A549 (cell line): ENCODE measurements at regions not wholly inside any gene's neighbourhood (a gene's known extent, or its start where the extent isn't known, plus 50 kb on each side); places are given as distances from the start of the nearest gene placed in this dataset.

Experiments used
- ATAC-seq, 2 experiments: fragments of 200-7000 bp in 1 of 2; fragments of >200 bp in 1 of 2; cut with Nextera tagmentation in 1 of 2; cut with Tn5 transposase in 1 of 2; 3 replicates each; pipeline versions ENCODE4 v1.8.0 to v1.9.1; 2018 to 2020; ENCODE audit warnings: mild to moderate bottlenecking in 1 of 2, moderate library complexity in 1 of 2
- CTCF ChIA-PET: fragments of 300-600 bp; sonication (Branson Sonifier 250); formaldehyde crosslinking; extraction: SDS; loops from one replicate; lab custom pipeline; 2021; ENCODE audit warnings: antibody characterized with exemption, inconsistent platforms; lab: Yijun Ruan, JAX
- POLR2A ChIA-PET: fragments of 350-600 bp; formaldehyde crosslinking; extraction: SDS; loops from one replicate; lab custom pipeline; 2021; ENCODE audit warnings: antibody characterized with exemption, inconsistent platforms; lab: Yijun Ruan, JAX
- DNase-seq, 2 experiments: peaks; one replicate each; pipeline versions ENCODE4 v3.0.0 to v3.0.0-alpha.2; 2011 to 2016; ENCODE audit warnings: low read depth in 1 of 2, low spot score in 1 of 2
- FAIRE-seq: peaks from 2 replicates; lab custom pipeline; 2011; peaks lifted over from hg19 to GRCh38; lab: Jason Lieb, UNC
- H3K27ac ChIP-seq, 2 experiments: fragments of >200 bp; sonication (Bioruptor Twin); formaldehyde crosslinking; 3 replicates each; pipeline ENCODE4 v1.5.1; 2016 to 2017
- H3K4me1 ChIP-seq: fragments of >200 bp; sonication (Bioruptor Twin); formaldehyde crosslinking; 3 replicates; pipeline ENCODE4 v1.6.1; 2016
- H3K4me2 ChIP-seq: fragments of >200 bp; sonication (Bioruptor Twin); formaldehyde crosslinking; 3 replicates; pipeline ENCODE4 v1.6.1; 2016
- H3K4me3 ChIP-seq: fragments of >200 bp; sonication (Bioruptor Twin); formaldehyde crosslinking; 3 replicates; pipeline ENCODE4 v1.5.1; 2016
- H3K9me3 ChIP-seq: fragments of >200 bp; sonication (Bioruptor Twin); formaldehyde crosslinking; 3 replicates; pipeline ENCODE4 v1.6.1; 2016
- BCL3 ChIP-seq: fragments of >200 bp; sonication (Bioruptor Twin); formaldehyde crosslinking; IDR thresholded peaks from 3 replicates; pipeline ENCODE4 v1.6.1; 2016
- CHD2 ChIP-seq: fragments of 150-350 bp; IDR thresholded peaks from 2 replicates; pipeline ENCODE4 v1.6.1; 2014; ENCODE audit warnings: low read length; ENCODE audit not compliant: partially characterized antibody
- CTCF ChIP-seq: fragments of >200 bp; sonication (Bioruptor Twin); formaldehyde crosslinking; IDR thresholded peaks from 3 replicates; pipeline ENCODE4 v1.5.1; 2016
- EHF ChIP-seq: fragments of 250-450 bp; sonication (Bioruptor Pico); IDR thresholded peaks from 2 replicates; pipeline ENCODE4 v1.5.0; 2020; ENCODE audit warnings: mild to moderate bottlenecking
- EHMT2 ChIP-seq: fragments of 200-600 bp; sonication (generic); IDR thresholded peaks from 2 replicates; pipeline ENCODE4 v1.6.1; 2016; ENCODE audit warnings: antibody characterized with exemption, low read depth, mild to moderate bottlenecking, moderate library complexity
- FOSL2 ChIP-seq, 2 experiments: fragments of 450-650 bp in 1 of 2; fragments of >200 bp in 1 of 2; sonication (Bioruptor Twin) in 1 of 2; formaldehyde crosslinking; IDR thresholded peaks; 2 replicates each; pipeline versions ENCODE4 v1.5.0 to v1.6.1; 2016 to 2020; ENCODE audit warnings: mild to moderate bottlenecking in 1 of 2, moderate library complexity in 1 of 2
- FOXS1 ChIP-seq: fragments of 250-450 bp; sonication (Bioruptor Pico); IDR thresholded peaks from 2 replicates; pipeline ENCODE4 v1.5.0; 2020; ENCODE audit warnings: mild to moderate bottlenecking, moderate library complexity
- GATA3 ChIP-seq: IDR thresholded peaks from 2 replicates; pipeline ENCODE4 v1.6.1; 2012; ENCODE audit warnings: borderline replicate concordance
- HDAC2 ChIP-seq: fragments of 200-600 bp; sonication (generic); IDR thresholded peaks from 2 replicates; pipeline ENCODE4 v1.6.1; 2016
- HES2 ChIP-seq: fragments of >200 bp; sonication (Bioruptor Twin); formaldehyde crosslinking; IDR thresholded peaks from 2 replicates; pipeline ENCODE4 v1.6.1; 2016
- HMGXB4 ChIP-seq: fragments of 250-450 bp; sonication (Bioruptor Pico); IDR thresholded peaks from 2 replicates; pipeline ENCODE4 v1.5.0; 2021; ENCODE audit warnings: mild to moderate bottlenecking, moderate library complexity, borderline replicate concordance
- HOXB13 ChIP-seq: fragments of 250-450 bp; sonication (Bioruptor Pico); IDR thresholded peaks from 2 replicates; pipeline ENCODE4 v1.5.0; 2020; ENCODE audit warnings: low read depth, mild to moderate bottlenecking, moderate library complexity
- MAFK ChIP-seq: fragments of 450-650 bp; IDR thresholded peaks from 2 replicates; pipeline ENCODE4 v1.6.1; 2014; ENCODE audit not compliant: partially characterized antibody
- NFE2L2 ChIP-seq: fragments of 150-350 bp; conservative IDR thresholded peaks from 2 replicates; pipeline ENCODE4 v1.6.1; 2014; ENCODE audit warnings: low read length
- NPAS2 ChIP-seq: fragments of 250-450 bp; sonication (Bioruptor Pico); IDR thresholded peaks from 2 replicates; pipeline ENCODE4 v1.8.0; 2022; ENCODE audit warnings: mild to moderate bottlenecking, moderate library complexity, borderline replicate concordance
- RFX5 ChIP-seq: fragments of 450-650 bp; IDR thresholded peaks from 2 replicates; pipeline ENCODE4 v1.7.1; 2014; ENCODE audit warnings: antibody characterized with exemption, mild to moderate bottlenecking, moderate library complexity
- SREBF2 ChIP-seq: fragments of 450-650 bp; IDR thresholded peaks from 2 replicates; pipeline ENCODE4 v1.6.1; 2014; ENCODE audit warnings: mild to moderate bottlenecking, moderate library complexity
- ZNF302 ChIP-seq: fragments of 250-450 bp; sonication (Bioruptor Pico); IDR thresholded peaks from 2 replicates; pipeline ENCODE4 v1.9.0; 2021; ENCODE audit warnings: inconsistent platforms, mild to moderate bottlenecking, moderate library complexity
- ZSCAN20 ChIP-seq: fragments of 250-450 bp; sonication (Bioruptor Pico); IDR thresholded peaks from 2 replicates; pipeline ENCODE4 v1.8.0; 2022; ENCODE audit warnings: mild to moderate bottlenecking, moderate library complexity
- WGBS: methylation state at CpG from one replicate; pipeline ENCODE4 v1.1.6; 2017; ENCODE audit errors: missing lambda C conversion rate; 5-methylcytosine and 5-hydroxymethylcytosine counted together
- TF ChIP-seq, protein P1 (sequence below): fragments of 150-350 bp; IDR thresholded peaks from 2 replicates; pipeline ENCODE4 v1.6.1; 2014; ENCODE audit warnings: low read depth, mild to moderate bottlenecking, low read length

DNA sequence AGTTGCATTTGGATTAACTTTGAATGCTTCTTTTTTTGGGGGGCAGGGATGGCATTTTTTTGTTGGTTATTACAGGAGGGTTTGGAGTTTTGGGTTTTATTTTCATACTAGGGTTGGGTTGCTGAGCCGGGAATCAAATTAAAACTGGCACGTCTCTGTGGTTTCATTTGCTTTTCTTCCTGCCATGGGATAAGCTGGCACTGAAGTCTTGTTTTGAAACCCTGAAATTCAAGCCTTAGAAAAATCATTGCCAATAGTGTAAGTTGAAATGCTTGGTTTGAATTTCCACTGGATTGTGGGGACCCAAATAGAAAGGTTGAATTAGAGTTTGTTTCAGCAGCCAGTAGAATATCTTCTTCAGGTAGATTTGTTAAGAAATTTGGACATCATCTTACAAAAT, 193.1 kb upstream of the DCBLD2 start:
- Histone ChIP-seq H3K27ac (no peak overlapping the region), H3K9me3 (no peaks in the 10 kb centered on the region), H3K4me2 (no peak overlapping the region), H3K4me3 (no peak overlapping the region), H3K4me1 (no peaks in the 10 kb centered on the region)
- ChIA-PET CTCF (interaction anchor here (1.5 kb wide), 1 partner anchor 62 kb away, joined by 3 read pairs; no protein-coding TSS in a partner anchor), POLR2A (no interaction called here)
- DNase-seq (no peak), FAIRE-seq (no peak), ATAC-seq (no peak)
- TF ChIP-seq, protein P1, sequence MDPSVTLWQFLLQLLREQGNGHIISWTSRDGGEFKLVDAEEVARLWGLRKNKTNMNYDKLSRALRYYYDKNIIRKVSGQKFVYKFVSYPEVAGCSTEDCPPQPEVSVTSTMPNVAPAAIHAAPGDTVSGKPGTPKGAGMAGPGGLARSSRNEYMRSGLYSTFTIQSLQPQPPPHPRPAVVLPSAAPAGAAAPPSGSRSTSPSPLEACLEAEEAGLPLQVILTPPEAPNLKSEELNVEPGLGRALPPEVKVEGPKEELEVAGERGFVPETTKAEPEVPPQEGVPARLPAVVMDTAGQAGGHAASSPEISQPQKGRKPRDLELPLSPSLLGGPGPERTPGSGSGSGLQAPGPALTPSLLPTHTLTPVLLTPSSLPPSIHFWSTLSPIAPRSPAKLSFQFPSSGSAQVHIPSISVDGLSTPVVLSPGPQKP = no peak
- TF ChIP-seq ZSCAN20 (CRISPR knock-in tag) (no peak), EHMT2 (no peak), HMGXB4 (CRISPR knock-in tag) (no peak), NPAS2 (CRISPR knock-in tag) (no peak), FOXS1 (CRISPR knock-in tag) (no peak), CTCF (no peak), SREBF2 (no peak), HDAC2 (no peak)
- 68% methylated on average over 2 of the region's 2 CpGs for WGBS

DNA sequence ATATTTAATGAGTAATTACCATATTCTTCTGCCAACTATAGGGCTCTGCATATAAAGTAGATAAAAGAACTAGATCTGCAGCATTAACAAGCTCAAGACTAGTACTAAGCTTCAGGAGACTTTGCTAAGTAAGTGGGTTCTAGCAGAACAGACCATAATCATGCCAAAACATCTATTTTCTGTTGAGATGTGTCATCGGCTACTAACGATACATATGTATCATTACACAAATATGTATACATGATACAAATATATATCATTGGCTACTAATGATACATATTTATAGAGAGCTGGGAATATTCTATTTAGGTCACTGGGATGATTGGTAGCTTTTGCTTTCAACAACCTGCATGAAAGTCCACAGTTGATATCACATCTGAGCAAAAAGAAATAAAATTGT, 185.8 kb upstream of the DCBLD2 start:
- H3K4me1 ChIP-seq = no peaks in the 10 kb centered on the region
- no peak overlapping the region for H3K4me2 ChIP-seq
- ChIA-PET POLR2A (no interaction called here), CTCF (no interaction called here)
- H3K27ac ChIP-seq = no peak overlapping the region
- 55% methylated on average over 2 of the region's 2 CpGs for WGBS
- no peaks in the 10 kb centered on the region for H3K9me3 ChIP-seq
- DNase-seq (no peak), FAIRE-seq (no peak), ATAC-seq (no peak)
- TF ChIP-seq MAFK (no peak), NFE2L2 (no peak), HOXB13 (CRISPR knock-in tag) (no peak), CHD2 (no peak), HES2 (no peak), EHF (CRISPR knock-in tag) (no peak), ZNF302 (CRISPR knock-in tag) (no peak), ZSCAN20 (CRISPR knock-in tag) (no peak), RFX5 (no peak), GATA3 (no peak), FOSL2 (IDR thresholded peaks at IDR 0.05) (no peak), FOSL2 (CRISPR knock-in tag; IDR thresholded peaks at IDR 0.05) (no peak), BCL3 (no peak)
- no peak overlapping the region for H3K4me3 ChIP-seq
